VCaP (cell line): ENCODE measurements at regions not wholly inside any gene's neighbourhood (a gene's known extent, or its start where the extent isn't known, plus 50 kb on each side); places are given as distances from the start of the nearest gene placed in this dataset.

Source experiments
- H3K27ac ChIP-seq: fragments of 450-650 bp; 2 replicates; pipeline ENCODE4 v1.5.1; 2017
- TF ChIP-seq, protein P1 (sequence below): fragments of 450-650 bp; conservative IDR thresholded peaks from 2 replicates; pipeline ENCODE4 v1.5.1; 2017; ENCODE audit warnings: mild to moderate bottlenecking, moderate library complexity

DNA sequence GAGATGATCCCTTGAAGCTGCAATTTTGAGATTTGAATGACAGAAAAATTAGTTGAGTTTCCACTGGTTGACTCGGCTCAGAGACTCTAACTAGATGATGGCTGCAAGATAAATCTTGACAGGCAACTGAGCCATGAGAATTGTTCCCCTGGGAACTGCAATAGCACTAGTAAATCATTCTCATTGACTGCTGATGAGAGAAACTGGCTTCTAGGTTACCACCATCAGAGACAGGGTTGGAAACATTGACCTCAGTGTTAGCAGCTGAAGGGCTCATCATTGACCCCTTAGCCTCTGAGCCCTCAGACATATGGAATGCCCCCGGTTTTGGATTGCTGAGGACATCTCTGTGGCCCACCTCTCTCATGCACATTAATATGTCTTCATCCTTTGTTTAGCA lies 125.4 kb upstream of the COX10 start:
- no peak overlapping the region for H3K27ac ChIP-seq
- TF ChIP-seq, protein P1, sequence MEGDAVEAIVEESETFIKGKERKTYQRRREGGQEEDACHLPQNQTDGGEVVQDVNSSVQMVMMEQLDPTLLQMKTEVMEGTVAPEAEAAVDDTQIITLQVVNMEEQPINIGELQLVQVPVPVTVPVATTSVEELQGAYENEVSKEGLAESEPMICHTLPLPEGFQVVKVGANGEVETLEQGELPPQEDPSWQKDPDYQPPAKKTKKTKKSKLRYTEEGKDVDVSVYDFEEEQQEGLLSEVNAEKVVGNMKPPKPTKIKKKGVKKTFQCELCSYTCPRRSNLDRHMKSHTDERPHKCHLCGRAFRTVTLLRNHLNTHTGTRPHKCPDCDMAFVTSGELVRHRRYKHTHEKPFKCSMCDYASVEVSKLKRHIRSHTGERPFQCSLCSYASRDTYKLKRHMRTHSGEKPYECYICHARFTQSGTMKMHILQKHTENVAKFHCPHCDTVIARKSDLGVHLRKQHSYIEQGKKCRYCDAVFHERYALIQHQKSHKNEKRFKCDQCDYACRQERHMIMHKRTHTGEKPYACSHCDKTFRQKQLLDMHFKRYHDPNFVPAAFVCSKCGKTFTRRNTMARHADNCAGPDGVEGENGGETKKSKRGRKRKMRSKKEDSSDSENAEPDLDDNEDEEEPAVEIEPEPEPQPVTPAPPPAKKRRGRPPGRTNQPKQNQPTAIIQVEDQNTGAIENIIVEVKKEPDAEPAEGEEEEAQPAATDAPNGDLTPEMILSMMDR, result no peak

GRCh38 chr17:13947499-13947898 lies 121.8 kb upstream of the COX10 start:
- no peak overlapping the region for H3K27ac ChIP-seq
- TF ChIP-seq, protein P1, result no peak

DNA sequence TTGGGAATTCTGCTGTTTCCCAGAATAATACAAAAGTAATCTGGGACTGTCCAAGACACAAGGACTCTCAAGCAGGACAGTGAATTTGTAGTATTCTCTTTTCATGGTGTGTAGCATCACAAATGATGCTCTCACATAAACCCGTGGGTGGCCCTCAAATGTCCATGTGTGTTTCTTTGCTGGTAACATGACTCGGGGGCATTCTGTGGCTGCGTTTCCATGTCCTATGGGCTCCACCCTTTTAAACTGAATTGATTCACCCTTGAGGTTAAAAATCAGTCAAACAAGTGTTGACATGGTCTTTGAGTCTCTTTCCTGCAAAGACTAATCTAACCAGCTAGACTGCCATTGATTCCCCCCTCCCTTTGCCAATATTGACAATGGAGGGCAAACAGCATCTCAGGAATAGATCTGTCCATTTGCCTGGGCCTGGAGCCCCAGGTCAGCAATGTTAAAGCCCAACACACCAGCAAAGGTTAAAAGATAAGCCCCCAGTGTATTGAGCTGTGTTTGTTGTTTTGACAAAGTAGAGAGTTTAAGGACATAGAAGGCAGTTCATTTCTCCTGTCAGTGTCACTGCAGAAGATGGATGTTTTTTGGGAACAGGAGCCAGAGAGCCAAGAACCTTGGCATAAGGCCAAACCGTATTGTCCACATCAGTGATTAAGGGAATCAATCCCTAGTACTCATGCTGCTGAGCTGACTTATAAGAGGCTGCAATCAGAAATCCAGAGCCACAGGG lies 117.1 kb upstream of the COX10 start:
- H3K27ac ChIP-seq, result peak overlapping the region; percentile 70
- TF ChIP-seq, protein P1, result no peak

GRCh38 chr17:13953841-13954240 lies 115.5 kb upstream of the COX10 start:
- peak overlapping the region; percentile 70; the same call in 1 of the 2 replicates for H3K27ac ChIP-seq
- TF ChIP-seq, protein P1, result no peak

GRCh38 chr17:13957636-13958035 lies 111.7 kb upstream of the COX10 start:
- TF ChIP-seq, protein P1, result no peak

GRCh38 chr17:13958773-13959172 lies 110.5 kb upstream of the COX10 start:
- TF ChIP-seq, protein P1, result no peak
- peak overlapping the region; percentile 45 for H3K27ac ChIP-seq

More at GRCh38 chr17:13957636-13958035, 111.7 kb upstream of the COX10 start:
- peak overlapping the region; percentile 45; the same call in 1 of the 2 replicates for H3K27ac ChIP-seq

GRCh38 chr17:13961265-13961664 lies 108.0 kb upstream of the COX10 start:
- no peak overlapping the region for H3K27ac ChIP-seq
- TF ChIP-seq, protein P1, result no peak
